Right forelimb (tissue), 1 donor: ENCODE measurements at regions not wholly inside any gene's neighbourhood (a gene's known extent, or its start where the extent isn't known, plus 50 kb on each side); places are given as distances from the start of the nearest gene placed in this dataset.

Source experiments
- DNase-seq: peaks from one replicate; pipeline ENCODE4 v3.0.0-alpha.2; 2018

GRCh38 chr2:37550190-37550589, 121.3 kb downstream of the CDC42EP3 start:
- no peak for DNase-seq

GRCh38 chr2:37551783-37552182, 119.7 kb downstream of the CDC42EP3 start:
- no peak for DNase-seq

- DNase-seq, result no peak
Measured at GRCh38 chr2:37552339-37552738, 119.1 kb downstream of the CDC42EP3 start.

GRCh38 chr2:37553411-37554154, 117.9 kb downstream of the CDC42EP3 start:
- no peak for DNase-seq

- DNase-seq, result no peak
Measured at GRCh38 chr2:37554155-37554510, 117.3 kb downstream of the CDC42EP3 start.

- no peak for DNase-seq
Measured at GRCh38 chr2:37554687-37555086, 116.8 kb downstream of the CDC42EP3 start.

GRCh38 chr2:37555457-37555856, 116.0 kb downstream of the CDC42EP3 start:
- no peak for DNase-seq

GRCh38 chr2:37556256-37556655, 115.2 kb downstream of the CDC42EP3 start:
- DNase-seq, result no peak

GRCh38 chr2:37558623-37559022, 112.8 kb downstream of the CDC42EP3 start:
- DNase-seq, result no peak

GRCh38 chr2:37560241-37560848, 111.1 kb downstream of the CDC42EP3 start:
- DNase-seq, result no peak

GRCh38 chr2:37560863-37561614, 110.4 kb downstream of the CDC42EP3 start:
- DNase-seq, result no peak

- no peak for DNase-seq
Measured at GRCh38 chr2:37561615-37562569, 109.5 kb downstream of the CDC42EP3 start.

- no peak for DNase-seq
Measured at GRCh38 chr2:37563375-37564015, 107.9 kb downstream of the CDC42EP3 start.

GRCh38 chr2:37564356-37564755, 107.1 kb downstream of the CDC42EP3 start:
- no peak for DNase-seq

GRCh38 chr2:37566517-37566981, 104.9 kb downstream of the CDC42EP3 start:
- DNase-seq, result no peak

- DNase-seq, result no peak
Measured at GRCh38 chr2:37568565-37568964, 102.9 kb downstream of the CDC42EP3 start.

- DNase-seq, result no peak
Measured at GRCh38 chr2:37569131-37569823, 102.2 kb downstream of the CDC42EP3 start.

- no peak for DNase-seq
Measured at GRCh38 chr2:37569986-37570679, 101.3 kb downstream of the CDC42EP3 start.

- no peak for DNase-seq
Measured at GRCh38 chr2:37570773-37571586, 100.5 kb downstream of the CDC42EP3 start.

- no peak for DNase-seq
Measured at GRCh38 chr2:37571587-37572136, 99.8 kb downstream of the CDC42EP3 start.
